Stimulated activated CD8-positive, alpha-beta memory T cell treated with anti-CD3 and anti-CD28 coated beads, Interleukin-7, amount 100 ng/mL, for 48 hours (primary cell): ENCODE measurements at regions not wholly inside any gene's neighbourhood (a gene's known extent, or its start where the extent isn't known, plus 50 kb on each side); places are given as distances from the start of the nearest gene placed in this dataset.

Source experiments
- DNase-seq, 2 donors: peaks; one replicate each; pipeline ENCODE4 v3.0.0-alpha.2; 2020; ENCODE audit warnings: low read depth in 1 of 2; ENCODE audit errors: extremely low read depth in 1 of 2

DNA sequence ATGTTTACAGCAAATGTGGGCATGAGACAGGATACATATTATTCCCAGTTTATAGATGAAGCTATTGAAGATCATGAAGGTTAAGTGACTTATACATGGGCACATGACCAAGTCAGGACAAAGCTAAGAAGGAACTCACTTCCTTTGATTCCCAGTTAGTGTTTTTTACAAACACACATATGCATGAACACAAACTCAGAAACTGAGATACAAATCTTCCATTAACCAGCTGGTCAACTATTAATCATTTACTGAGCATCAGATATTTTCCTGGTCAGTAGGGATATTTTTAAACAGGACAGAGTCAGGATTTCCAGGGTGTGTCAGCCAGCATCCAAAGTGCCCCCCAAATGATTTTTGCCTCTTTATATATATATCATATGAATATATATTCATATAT lies 222.2 kb downstream of the OGFRL1 start:
- no peak for DNase-seq

DNA sequence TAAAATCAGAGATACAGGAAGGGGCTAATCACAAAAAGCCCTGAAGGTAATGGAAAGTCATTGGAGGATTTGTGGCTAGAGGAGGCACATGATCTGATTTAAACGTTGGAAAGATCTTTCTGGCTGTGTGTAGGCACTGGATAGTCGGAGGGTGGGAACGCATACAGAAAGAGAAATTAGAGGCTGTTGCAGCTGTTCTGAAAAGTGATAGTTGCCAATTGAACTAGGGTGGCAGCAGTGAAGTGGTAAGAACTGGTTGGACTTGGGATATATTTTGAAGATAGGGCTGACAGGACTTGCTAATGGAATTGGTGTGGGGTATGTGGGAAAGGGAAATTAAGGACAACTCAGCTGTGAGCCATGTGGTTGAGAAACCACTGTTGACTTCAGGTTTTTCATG lies 223.6 kb downstream of the OGFRL1 start:
- no peak for DNase-seq

DNA sequence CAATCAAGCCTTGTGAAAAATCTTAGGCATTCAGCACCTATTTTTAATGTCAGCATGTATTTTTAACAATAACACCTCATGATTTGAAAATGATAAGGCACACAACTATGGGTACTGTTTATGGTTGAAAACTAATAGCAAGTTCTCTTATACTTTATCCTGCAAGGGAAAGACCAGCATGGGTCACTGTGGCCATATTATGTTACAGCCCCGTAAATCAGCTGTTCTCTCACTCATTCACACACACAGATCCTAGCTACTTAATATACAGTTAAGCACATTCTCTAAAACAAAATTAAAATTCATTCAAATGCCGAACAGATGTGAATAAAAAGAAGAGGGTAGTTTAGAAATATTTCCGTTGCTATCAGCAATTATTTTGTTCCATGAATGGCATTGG lies 224.4 kb downstream of the OGFRL1 start:
- no peak for DNase-seq

DNA sequence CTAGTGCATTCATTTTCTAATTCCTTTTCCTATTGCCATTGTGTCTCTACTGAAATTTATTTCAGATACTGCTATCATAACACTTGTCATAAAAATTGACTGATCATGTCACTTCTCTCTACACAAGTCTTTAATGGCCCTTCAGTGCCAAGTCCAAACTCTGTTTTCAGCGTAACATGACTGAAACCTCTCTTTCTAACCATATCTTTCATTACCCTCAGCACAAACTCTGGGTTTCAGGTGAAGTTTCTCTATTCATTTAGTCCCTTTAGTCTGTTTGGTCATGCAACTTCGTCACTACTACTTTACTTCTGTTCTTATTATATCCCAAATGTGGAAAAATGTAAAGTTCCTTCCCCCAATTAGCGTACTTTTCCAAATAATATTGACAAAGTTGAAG lies 234.9 kb downstream of the OGFRL1 start:
- no peak for DNase-seq

- DNase-seq: no peak
Observed at GRCh38 chr6:71524201-71524600, 235.6 kb downstream of the OGFRL1 start.

GRCh38 chr6:71527886-71528285 lies 239.3 kb downstream of the OGFRL1 start:
- DNase-seq: no peak

- no peak for DNase-seq
Observed at GRCh38 chr6:71529026-71529425, 240.4 kb downstream of the OGFRL1 start.

- DNase-seq: no peak
Observed at GRCh38 chr6:71529769-71530168, 241.2 kb downstream of the OGFRL1 start.

DNA sequence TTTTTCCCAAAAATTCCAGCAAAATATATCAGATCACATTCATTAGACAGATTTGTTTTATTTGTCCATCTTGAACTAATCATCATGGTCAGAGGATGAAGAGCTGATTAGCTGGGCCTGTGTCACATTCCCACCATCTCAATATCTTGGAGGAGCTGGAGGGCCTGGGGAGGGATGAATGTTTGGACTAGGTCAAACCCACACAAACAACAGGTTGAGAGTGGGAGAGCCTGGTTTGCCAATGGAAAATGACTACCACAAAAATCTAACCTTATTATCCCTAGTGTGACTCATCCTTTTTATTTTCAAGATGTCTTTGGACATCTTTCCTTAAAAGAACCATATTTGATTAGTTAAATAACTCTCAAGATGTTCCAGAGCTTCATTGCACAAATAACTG lies 242.4 kb downstream of the OGFRL1 start:
- DNase-seq: no peak

GRCh38 chr6:71531841-71532240 lies 243.2 kb downstream of the OGFRL1 start:
- no peak for DNase-seq

DNA sequence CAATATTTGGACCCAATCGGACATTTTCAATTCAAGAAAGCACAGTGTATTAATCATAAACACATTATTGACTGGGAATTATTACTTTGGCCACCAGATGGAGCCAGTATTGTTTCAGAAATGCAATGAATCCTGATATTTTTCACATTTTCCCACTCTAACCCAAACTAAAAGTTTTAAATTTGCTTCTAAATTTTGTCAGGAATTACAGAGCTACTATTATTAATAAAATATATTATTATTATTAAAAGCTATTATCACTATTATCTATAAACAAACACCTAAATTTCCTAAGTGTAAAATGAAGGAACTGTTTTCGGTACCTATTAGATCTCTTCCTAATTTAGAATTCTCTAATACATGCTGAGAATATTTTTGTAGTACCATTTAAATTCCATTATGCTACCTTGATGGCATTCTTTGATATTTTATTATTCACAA lies 245.3 kb downstream of the OGFRL1 start:
- no peak for DNase-seq

DNA sequence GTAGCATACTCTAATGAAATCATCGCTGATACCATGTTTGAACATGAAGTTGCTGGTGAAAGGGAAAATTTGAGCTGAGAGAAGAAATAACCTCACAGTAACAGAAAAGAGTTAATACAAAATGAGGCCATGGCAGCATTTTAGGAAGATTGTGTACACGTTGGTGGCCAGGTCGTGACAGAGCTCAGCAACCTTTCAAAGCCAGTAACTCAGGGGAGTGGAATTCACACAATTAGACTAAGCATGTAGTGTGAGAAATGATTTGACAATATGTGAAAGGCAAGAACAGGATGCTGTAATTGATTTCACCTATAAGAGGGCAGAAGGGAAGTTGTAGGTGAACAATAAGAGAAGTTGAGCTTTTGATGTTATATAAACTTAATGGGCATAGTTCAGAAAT lies 246.3 kb downstream of the OGFRL1 start:
- DNase-seq: no peak

- no peak for DNase-seq
Observed at GRCh38 chr6:71537717-71538116, 249.1 kb downstream of the OGFRL1 start.

GRCh38 chr6:71544028-71544427 lies 255.4 kb downstream of the OGFRL1 start:
- no peak for DNase-seq

- DNase-seq: no peak
Observed at GRCh38 chr6:71544906-71545305, 256.3 kb downstream of the OGFRL1 start.

DNA sequence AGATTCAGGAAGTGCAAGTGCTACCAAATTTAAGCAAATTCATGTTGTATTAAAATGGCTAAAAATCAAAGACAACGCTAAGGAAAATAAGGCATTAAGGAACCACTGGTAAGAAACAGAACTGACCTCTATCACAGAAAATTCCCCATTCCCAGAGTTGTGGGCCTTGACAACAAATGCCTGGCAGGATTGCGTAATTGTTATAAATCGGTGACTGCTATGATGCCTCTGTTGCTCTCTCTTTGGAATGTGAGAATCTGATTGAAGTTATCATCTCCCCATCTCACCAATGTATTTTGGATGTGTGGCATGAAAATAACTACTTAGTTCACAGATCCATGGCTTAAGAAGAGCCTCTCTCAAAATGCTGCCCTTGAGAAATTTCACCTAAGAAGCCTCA lies 257.3 kb downstream of the OGFRL1 start:
- DNase-seq: no peak

DNA sequence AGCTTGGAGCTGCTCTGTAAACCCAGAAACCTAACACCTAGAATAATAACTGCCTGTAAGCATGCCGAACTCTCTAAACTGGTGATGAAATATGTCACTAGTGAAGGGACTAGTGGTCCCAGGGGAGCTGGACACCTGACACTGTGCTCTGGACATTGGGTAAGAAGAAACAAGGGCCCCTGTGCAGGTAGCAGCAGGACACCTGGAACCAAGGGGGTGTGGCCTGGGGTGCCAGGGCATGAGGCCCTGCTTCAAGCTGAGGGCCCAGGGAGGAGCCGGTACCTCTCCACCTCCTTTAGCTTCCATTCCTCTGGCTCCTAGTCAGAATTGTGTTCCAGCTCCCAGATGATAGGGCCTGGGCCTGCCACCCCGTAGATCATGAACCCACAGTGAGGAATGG lies 263.2 kb downstream of the OGFRL1 start:
- no peak for DNase-seq

DNA sequence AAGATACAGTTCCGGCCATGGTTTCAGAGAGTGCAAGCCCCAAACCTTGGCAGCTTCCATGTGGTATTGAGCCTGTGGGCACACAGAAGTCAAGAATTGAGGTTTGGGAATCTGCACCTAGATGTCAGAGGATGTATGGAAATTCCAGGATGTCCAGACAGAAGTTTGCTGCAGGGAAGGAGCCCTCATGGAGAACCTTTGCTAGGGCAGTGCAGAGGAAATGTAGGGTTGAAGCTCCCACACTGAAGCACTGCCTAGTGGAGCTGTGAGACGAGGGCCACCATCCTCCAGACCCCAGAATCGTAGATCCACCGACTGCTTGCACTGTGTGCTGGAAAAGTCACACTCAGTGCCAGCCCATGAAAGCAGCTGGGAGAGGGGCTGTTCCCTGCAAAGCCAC lies 267.5 kb downstream of the OGFRL1 start:
- DNase-seq: no peak

GRCh38 chr6:71558974-71559373 lies 270.4 kb downstream of the OGFRL1 start:
- no peak for DNase-seq

DNA sequence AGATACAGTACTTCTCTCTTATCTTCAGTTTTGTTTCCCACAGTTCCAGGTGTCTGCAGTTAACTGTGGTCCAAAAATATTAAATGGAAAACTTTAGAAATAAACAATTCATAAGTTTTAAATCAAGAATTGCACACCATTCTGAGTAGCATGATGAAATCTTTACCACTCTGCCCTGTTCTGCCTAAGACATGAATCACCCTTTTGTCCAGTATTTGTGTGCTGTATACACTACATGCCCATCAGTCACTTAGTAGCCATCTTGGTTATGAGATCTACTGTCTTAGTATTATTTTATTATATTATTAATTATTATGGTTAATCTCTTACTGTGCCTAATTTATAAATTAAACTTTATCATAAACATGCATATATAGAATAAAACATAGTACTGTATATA lies 279.0 kb downstream of the OGFRL1 start:
- no peak for DNase-seq

GRCh38 chr6:71577766-71578165 lies 289.2 kb downstream of the OGFRL1 start:
- no peak for DNase-seq

DNA sequence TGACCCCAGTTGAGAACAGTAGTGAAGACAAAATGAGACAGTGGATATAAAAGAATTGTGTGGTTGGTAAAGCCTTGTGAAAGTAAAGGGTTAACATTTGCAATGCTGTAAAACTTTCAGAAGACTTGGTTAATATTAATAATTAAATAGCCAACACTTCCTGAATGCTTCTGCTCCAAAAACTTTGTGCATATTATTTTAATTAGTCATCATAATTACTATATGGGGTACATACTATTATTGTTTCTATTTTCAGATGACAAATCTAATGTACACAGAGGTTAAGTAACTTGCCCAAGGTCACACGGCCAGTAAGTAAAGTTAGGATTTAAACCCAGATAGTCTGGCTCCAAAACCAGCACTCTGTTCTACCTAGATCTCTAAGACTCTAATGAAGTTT lies 291.3 kb downstream of the OGFRL1 start:
- DNase-seq: no peak

GRCh38 chr6:71582820-71583219 lies 294.2 kb downstream of the OGFRL1 start:
- DNase-seq: no peak
